Hematopoietic multipotent progenitor cell treated with erythropoietin and hydrocortisone succinate and interleukin-3 and kit ligand, for 8 days (in vitro differentiated cells): ENCODE measurements at regions not wholly inside any gene's neighbourhood (a gene's known extent, or its start where the extent isn't known, plus 50 kb on each side); places are given as distances from the start of the nearest gene placed in this dataset.
A peak's percentile ranks its signal among the peaks of the same experiment; 100 is the strongest.

Source experiments
- DNase-seq: peaks from one replicate; pipeline ENCODE4 v3.0.0-alpha.2; 2015

GRCh38 chr9:68648164-68648563 is 56.9 kb upstream of the PIP5K1B start:
- no peak for DNase-seq

GRCh38 chr9:68648971-68649370 is 56.1 kb upstream of the PIP5K1B start:
- no peak for DNase-seq

GRCh38 chr9:68651280-68651893 is 53.7 kb upstream of the PIP5K1B start:
- peak; percentile 33 for DNase-seq

GRCh38 chr9:68653141-68653595 is 51.9 kb upstream of the PIP5K1B start:
- DNase-seq: no peak

- no peak for DNase-seq
Observed at GRCh38 chr9:68654075-68654474, 51.0 kb upstream of the PIP5K1B start.
